NCI-H1092 (cell line): ENCODE measurements at regions not wholly inside any gene's neighbourhood (a gene's known extent, or its start where the extent isn't known, plus 50 kb on each side); places are given as distances from the start of the nearest gene placed in this dataset.
"Not testable (repeated sequence)": the region's sequence is repeated elsewhere in the genome, so short reads cannot be mapped to it uniquely, and the experiment has no call there.

Experiments used
- DNase-seq: peaks from one replicate; lab custom pipeline; 2025; lab: John Stamatoyannopoulos, UW

DNA sequence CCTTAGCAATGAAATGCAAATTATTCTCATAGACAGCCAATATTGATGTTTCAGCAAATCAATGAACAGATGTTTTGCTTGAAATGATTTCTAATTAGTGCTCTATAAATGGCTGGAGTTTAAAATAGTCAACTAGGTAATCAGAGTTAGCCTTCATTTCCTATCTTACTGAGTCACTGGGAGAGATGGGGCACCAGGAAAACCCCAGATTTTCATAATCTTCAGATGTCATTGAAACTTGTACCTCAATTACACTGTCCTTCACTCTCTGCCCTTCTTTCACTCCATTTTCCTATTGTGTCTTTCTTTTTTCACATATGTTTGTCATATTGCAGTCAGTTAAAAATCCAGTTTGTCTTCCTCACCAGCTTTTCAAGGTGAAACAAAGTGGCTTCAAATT lies 92.7 kb downstream of the C12orf75 start:
- no peak for DNase-seq

GRCh38 chr12:105423921-105424320 lies 93.4 kb downstream of the C12orf75 start:
- DNase-seq: no peak

- no peak for DNase-seq
Measured at GRCh38 chr12:105425254-105426174, 95.0 kb downstream of the C12orf75 start.

DNA sequence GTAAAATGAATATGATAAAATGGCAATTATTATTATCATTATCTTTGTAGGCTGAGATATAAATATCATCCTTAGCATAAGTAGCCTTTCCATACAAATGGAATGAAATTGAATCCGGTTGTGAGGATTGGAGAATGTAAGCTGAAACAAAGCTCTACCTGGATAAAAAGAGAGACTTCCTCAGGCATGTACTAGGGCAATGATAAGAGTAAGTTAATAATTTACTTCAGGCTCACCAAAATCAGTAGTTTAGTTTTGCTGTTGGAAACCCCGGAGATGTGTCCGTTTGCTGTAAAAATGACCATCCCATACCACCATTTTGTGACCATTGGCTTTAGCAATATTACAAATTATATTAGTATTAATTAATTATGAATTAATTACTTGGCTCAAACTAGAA lies 96.3 kb downstream of the C12orf75 start:
- DNase-seq: no peak

DNA sequence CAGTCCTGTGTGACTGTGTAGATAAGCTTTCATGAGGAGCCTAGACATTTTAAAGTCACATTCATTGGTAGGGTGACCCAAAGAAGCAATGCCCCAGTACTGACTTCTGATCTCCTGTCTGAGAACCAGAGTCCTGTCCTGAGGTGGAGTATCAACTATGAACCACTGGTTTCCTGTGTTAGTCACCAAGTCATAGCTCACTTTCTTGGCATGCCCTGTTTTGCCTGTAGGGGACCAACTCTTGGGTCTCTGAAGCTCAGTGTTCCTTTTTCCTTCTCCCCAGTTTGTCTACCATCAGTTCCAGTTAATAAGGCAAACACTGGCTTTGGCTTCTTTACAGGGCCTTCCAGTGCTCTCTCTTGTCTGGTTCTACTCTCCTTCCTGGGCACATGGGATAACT lies 97.4 kb downstream of the C12orf75 start:
- DNase-seq: no peak

DNA sequence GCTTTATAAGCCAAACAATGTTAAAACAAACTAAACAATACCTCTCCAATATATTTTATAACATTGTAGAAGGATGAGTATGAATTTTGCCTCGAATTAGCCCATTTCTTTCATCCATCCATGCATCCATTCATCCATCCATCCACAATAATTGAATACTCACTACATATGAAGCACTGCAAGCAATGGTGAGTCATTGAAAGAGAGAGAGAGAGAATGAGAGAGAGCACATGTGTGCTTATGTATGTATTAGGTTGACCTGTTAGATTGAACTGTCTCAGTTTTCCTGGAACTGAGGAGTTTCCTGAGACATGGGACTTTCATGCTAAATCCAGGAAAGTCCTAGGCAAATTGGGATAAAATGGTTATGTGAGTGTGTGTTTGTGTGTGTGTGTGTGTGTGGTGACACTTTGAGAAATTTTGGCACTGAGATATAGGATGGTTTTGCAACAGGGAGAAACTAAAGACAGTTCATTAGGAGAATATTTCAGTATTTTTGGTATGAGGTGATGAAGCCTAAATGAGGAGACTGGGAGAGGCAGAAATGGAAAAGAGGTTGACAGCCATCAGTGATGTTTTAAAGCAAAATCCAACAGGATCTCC lies 98.4 kb downstream of the C12orf75 start:
- no peak for DNase-seq

DNA sequence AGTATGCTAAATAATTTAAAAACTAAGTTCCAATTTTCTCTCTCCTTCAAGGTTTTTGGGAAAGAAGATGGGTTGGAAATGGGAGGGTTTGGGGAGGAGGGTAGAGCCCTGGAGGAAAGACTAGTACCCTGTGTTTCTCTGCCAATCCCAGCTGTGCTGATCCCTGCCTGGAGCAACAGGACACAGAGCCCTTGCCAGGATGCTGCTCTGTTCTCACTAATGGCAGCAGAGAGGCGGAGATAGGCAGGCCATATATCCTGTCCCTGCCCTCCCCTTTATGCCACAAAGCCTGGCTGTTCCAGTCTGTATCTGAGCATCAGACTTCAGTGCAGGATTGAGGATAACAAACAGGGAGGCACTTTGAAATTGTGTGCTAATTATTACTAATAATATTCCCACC lies 99.0 kb downstream of the C12orf75 start:
- no peak for DNase-seq

- no peak for DNase-seq
Measured at GRCh38 chr12:105431537-105432100, 101.1 kb downstream of the C12orf75 start.

- no peak for DNase-seq
Measured at GRCh38 chr12:105433804-105434203, 103.3 kb downstream of the C12orf75 start.

DNA sequence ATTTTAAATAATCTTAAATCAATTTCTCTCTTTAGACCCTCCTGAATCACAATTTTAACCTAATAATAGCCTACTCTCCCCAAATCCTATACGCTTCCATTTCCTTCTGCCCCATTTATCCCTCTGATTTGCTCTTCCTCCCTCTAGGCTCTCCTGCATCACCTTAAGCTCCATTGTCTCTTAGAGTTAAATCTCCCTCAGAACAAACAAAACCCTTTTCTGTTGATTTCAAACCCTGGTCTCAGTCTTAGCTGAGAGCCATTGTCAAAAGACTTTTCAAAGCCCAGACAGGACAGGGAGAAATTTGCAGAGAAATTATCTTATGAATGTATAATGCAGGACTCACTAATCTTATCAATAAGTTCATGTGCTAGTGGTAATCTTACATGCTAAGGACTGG lies 106.1 kb downstream of the C12orf75 start:
- no peak for DNase-seq

DNA sequence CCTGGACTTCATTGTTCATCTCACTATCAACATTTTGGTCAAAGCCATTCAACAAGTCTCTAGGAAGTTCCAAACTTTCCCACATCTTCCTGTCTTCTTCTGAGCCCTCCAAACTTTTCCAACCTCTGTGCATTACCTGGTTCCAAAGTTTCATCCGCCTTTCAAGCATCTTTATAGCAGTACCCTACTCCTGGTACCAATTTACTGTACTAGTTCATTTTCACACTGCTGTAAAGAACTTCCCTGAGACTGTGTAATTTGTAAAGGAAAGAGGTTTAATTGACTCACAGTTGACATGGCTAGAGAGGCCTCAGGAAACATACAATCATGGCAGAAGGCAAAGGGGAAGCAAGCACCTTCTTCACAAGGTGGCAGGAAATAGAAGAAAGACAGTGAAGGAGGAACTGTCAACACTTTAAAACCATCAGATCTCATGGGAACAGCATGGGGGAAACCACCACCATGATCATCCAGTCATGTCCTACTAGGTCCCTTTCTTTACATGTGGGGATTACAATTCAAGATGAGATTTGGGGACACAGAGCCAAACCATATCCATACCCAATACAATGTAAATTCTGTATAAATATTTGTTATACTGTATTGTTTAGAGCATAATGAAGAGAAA lies 109.7 kb downstream of the C12orf75 start:
- no peak for DNase-seq

GRCh38 chr12:105443802-105444652 lies 113.5 kb downstream of the C12orf75 start:
- no peak for DNase-seq

DNA sequence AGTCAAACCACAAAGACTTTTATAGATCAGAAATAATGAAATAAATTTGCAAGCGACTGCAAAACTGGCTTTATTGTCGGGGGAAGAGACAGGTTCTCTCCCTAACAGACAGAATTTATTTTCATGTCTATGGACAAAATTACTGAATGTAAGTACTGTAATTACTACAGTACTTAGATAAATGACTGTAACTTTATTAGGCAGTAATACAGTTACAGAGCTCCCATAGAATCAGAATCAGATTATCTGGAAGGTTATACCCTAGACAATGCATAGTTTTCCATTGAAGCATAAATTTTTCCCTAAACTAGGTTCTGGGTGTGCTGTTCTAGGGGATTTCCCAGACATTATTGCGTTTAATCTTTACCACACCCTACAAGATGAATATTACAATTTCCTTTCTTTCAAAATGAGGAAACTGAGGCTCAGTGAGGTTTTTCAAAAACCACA lies 114.2 kb downstream of the C12orf75 start:
- DNase-seq: no peak

DNA sequence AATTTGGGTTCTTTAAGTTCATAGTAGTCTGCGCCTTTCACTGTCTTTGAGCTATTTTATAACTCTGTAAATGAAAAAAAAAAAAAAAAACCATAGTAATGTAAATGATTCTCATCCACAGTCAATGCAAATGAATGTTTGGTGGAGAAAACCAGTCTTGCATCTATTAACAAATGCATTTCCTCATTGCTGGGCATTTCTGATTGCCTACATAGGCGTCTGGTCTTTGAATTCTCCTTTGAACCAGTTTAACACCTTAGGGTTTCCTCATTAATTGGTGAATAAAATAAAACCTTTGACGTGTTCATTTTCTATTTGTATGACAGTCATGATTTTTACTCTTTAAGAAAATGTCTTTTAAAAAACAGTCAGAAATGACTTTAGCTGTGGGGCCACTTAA lies 114.8 kb downstream of the C12orf75 start:
- no peak for DNase-seq

DNA sequence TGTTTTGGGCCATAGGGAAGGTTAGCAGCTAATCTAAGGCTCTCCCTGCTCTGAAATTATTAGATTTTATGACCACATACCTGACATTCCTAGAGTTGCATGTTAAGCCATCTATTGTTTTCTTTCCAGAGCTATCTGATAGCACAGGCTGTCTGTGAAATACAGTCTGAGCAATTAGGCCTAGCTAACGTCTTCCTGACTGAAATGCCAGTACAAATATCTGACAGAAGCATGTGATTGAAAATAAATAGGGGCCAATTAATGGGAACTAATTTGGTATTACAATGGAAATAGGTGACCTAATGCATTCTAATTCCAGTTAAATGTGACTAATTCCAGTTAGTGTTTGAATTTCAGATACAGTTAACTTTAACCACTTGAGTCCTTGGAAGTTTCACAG lies 115.2 kb downstream of the C12orf75 start:
- DNase-seq: no peak

DNA sequence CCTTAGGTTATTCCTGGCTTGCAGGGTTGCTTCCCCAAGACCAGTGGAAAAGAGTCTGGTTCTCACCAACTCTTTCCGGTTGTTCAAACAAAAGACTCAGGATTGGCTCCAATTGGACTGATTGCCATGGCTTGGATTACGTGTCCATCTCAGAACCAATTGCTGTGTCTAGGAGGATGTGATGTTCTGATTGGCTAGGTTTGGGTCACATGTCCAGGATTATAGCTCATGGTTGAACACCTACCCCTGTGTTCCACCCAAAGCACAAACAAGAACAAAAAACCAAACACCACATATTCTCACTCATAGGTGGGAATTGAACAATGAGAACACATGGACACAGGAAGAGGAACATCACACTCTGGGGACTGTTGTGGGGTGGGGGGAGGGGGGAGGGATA lies 116.0 kb downstream of the C12orf75 start:
- not testable (repeated sequence) for DNase-seq

GRCh38 chr12:105449431-105449830 lies 118.9 kb downstream of the C12orf75 start:
- DNase-seq: no peak

GRCh38 chr12:105451211-105451610 lies 120.7 kb downstream of the C12orf75 start:
- no peak for DNase-seq

GRCh38 chr12:105451798-105452197 lies 121.3 kb downstream of the C12orf75 start:
- DNase-seq: no peak

DNA sequence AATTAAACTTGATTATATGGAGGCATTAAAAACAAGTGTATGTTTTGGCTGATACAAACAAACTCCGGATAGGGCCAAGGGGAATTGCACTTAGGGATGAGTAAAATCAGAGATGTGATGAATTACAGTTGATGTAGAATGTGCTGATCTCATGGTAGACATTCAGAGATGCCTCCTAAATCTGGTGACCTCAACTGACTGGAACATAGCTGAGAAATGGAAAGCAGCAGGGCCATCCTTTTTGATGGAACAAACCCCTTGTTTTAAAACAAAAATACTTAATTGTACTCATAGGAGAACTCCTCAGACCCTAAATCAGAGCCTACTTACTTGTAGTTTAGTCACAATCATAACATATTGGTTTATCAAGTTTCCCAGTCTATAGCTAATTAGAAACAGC lies 122.8 kb downstream of the C12orf75 start:
- DNase-seq: no peak

DNA sequence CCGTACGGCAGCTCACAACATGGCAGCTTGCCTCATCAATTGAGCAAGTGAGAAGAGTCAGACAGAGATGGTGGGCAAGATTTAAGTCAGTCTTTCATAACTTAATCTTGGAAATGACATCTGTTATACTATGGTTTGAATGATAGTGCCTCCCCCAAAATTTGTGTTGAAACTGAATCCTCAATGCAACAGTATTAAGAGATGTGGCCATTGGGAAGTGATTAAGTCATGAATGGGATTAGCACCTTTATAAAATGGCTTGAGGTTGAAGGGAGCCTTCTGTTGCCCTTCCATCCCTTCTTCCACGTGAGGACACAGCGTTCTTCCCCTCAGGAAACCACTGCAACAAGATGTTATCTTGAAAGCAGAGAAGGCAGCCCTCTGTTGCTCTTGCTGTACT lies 124.2 kb downstream of the C12orf75 start:
- DNase-seq: no peak

DNA sequence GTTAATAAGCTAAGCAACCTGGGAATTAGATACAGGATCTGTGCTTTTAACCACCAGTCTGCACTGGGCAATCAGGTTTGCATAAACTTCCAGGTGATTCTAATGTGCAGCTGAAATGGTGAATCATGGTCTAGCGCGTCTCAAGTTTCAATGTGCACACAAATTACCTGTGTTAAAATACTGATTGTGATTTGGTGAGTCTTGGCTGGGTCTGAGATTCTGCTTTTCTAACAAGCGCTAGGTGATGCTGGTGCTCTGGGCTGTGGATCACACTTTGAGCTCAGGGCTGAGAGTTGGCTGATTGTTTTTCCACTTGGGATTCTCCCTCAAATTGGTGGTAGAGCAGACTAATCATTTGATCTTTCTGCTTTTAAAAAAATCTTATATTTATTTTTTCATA lies 124.8 kb downstream of the C12orf75 start:
- DNase-seq: no peak
